ENCODE measurements at regions not wholly inside any gene's neighbourhood (a gene's known extent, or its start where the extent isn't known, plus 50 kb on each side); places are given as distances from the start of the nearest gene placed in this dataset.
A peak's percentile ranks its signal among the peaks of the same experiment; 100 is the strongest.

DNA sequence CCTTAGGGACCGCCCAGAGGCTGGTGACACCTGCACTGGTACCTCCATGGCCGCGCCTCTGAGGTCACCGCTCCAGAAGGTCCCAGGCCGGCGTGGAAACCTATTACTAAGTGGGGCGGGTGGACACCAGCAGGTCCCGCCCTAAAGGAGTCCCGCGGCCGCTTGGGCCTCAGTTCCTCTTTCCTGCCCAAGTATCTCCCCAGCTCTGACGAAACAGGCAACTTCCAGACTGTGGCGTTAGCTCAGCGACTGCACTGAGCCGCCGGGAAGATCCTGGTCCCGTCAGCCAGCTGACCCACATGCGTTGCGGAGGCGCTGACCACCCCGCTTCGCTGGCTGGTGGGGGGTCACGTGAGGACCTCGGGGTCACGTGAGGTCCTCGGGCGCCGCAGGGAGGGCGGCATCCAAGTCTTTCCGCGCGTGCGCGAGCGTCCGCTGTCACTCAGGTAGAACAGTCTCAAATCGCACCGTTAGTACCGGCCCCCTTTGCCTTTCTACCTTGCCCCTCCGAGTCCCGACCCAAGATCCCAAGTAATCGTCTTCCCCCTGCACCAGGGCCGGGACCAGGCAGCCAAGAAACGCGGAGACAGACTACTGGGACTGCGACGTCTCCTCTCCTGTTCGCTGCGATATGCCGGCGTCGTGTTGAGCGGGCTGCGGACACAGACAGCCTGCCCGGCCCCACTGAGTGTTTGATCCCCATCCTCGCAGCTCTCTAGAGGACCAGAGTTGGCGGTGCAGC is 53.7 kb upstream of the KDM4C start (continued):
- TF ChIP-seq ZMYM4 (CRISPR knock-in tag; IDR thresholded peaks at IDR 0.05) (peak; percentile 41; the same call in 1 of the 2 replicates), NFYC (CRISPR knock-in tag; IDR thresholded peaks at IDR 0.05) (0 out of 2 replicates have a peak, but pooled peaks have one; percentile 19), ZNF160 (CRISPR knock-in tag; IDR thresholded peaks at IDR 0.05) (no peak), GPN1 (CRISPR knock-in tag; IDR thresholded peaks at IDR 0.05; ENCODE audit: borderline replicate concordance) (no peak), MAFK (conservative IDR thresholded peaks at IDR 0.05 in 1 of 2, IDR thresholded peaks at IDR 0.05 in 1 of 2; ENCODE audit: low read length in 2 of 2) (no peak), ZNF12 (CRISPR knock-in tag; IDR thresholded peaks at IDR 0.05) (no peak), AGO1 (IDR thresholded peaks at IDR 0.05; ENCODE audit: low read depth, low read length, poor library complexity, severe bottlenecking) (no peak), KLF6 (CRISPR knock-in tag; IDR thresholded peaks at IDR 0.05) (no peak), IKZF4 (CRISPR knock-in tag; IDR thresholded peaks at IDR 0.05; ENCODE audit: borderline replicate concordance, low read depth, not compliant biosample characterization) (peak; percentile 75), ZNF34 (CRISPR knock-in tag; IDR thresholded peaks at IDR 0.05; ENCODE audit: borderline replicate concordance) (no peak), FOXJ3 (CRISPR knock-in tag; IDR thresholded peaks at IDR 0.05; ENCODE audit: borderline replicate concordance) (no peak), ZNF354B (CRISPR knock-in tag; IDR thresholded peaks at IDR 0.05) (no peak), NR3C1 (CRISPR knock-in tag; IDR thresholded peaks at IDR 0.05) (no peak), ZNF567 (CRISPR knock-in tag; IDR thresholded peaks at IDR 0.05; ENCODE audit: borderline replicate concordance) (no peak), ZNF207 (IDR thresholded peaks at IDR 0.05; ENCODE audit: borderline replicate concordance) (no peak), DNMT3B (CRISPR knock-in tag; conservative IDR thresholded peaks at IDR 0.05) (no peak), ZNF546 (CRISPR knock-in tag; conservative IDR thresholded peaks at IDR 0.05) (peak; percentile 85; the same call in 1 of the 2 replicates), NFE2L2 (IDR thresholded peaks at IDR 0.05; ENCODE audit: low read length) (no peak), ZFP41 (CRISPR knock-in tag; IDR thresholded peaks at IDR 0.05; ENCODE audit: borderline replicate concordance) (no peak)
- TF ChIP-seq, protein P1, sequence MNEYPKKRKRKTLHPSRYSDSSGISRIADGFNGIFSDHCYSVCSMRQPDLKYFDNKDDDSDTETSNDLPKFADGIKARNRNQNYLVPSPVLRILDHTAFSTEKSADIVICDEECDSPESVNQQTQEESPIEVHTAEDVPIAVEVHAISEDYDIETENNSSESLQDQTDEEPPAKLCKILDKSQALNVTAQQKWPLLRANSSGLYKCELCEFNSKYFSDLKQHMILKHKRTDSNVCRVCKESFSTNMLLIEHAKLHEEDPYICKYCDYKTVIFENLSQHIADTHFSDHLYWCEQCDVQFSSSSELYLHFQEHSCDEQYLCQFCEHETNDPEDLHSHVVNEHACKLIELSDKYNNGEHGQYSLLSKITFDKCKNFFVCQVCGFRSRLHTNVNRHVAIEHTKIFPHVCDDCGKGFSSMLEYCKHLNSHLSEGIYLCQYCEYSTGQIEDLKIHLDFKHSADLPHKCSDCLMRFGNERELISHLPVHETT (CRISPR knock-in tag; conservative IDR thresholded peaks at IDR 0.05), result 0 out of 2 replicates have a peak, but pooled peaks have one; percentile 43
- TF ChIP-seq, protein P2, sequence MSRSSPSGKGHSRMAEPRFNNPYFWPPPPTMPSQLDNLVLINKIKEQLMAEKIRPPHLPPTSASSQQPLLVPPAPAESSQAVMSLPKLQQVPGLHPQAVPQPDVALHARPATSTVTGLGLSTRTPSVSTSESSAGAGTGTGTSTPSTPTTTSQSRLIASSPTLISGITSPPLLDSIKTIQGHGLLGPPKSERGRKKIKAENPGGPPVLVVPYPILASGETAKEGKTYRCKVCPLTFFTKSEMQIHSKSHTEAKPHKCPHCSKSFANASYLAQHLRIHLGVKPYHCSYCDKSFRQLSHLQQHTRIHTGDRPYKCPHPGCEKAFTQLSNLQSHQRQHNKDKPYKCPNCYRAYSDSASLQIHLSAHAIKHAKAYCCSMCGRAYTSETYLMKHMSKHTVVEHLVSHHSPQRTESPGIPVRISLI (CRISPR knock-in tag; IDR thresholded peaks at IDR 0.05; ENCODE audit: borderline replicate concordance), result no peak
- TF ChIP-seq, protein P3, sequence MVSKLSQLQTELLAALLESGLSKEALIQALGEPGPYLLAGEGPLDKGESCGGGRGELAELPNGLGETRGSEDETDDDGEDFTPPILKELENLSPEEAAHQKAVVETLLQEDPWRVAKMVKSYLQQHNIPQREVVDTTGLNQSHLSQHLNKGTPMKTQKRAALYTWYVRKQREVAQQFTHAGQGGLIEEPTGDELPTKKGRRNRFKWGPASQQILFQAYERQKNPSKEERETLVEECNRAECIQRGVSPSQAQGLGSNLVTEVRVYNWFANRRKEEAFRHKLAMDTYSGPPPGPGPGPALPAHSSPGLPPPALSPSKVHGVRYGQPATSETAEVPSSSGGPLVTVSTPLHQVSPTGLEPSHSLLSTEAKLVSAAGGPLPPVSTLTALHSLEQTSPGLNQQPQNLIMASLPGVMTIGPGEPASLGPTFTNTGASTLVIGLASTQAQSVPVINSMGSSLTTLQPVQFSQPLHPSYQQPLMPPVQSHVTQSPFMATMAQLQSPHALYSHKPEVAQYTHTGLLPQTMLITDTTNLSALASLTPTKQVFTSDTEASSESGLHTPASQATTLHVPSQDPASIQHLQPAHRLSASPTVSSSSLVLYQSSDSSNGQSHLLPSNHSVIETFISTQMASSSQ (IDR thresholded peaks at IDR 0.05; ENCODE audit: low read depth), result no peak
- TF ChIP-seq, protein P3 (CRISPR knock-in tag; IDR thresholded peaks at IDR 0.05; ENCODE audit: borderline replicate concordance), result no peak
